ENCODE measurements at regions not wholly inside any gene's neighbourhood (a gene's known extent, or its start where the extent isn't known, plus 50 kb on each side); places are given as distances from the start of the nearest gene placed in this dataset.

DNA sequence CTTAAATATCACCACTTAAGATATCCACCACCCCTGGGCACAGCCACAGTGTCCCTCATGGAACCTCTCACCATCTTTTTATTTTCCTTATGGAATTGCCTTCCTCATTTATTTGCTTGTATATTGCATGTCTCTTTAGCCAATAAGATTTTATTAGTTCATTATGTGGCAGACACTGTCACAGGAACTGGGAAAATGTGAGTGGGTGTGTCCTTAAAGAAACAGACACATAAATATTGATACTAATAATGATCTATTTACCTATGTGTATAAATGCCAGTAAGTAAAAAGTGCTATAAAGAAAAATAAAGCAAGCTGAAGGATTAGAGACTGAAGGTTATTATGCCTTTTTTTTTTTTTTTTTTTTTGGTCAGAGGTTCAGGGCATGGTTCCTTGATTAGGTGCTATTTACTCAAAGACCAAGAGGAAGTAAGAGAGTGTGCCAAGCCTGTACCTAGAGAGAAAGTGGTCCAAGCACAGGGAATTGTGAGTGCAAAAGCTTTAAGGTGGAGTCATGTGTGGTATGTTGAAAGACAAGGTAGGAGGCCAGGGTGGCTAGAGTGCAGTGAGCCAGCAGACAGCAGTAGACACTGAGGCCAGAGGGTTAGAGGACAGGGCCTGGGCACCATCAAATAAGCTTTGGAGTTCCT is 589.0 kb downstream of the USP25 start:
- no peaks in the 10 kb centered on the region for H3K36me3 ChIP-seq
- no peak overlapping the region for H3K4me3 ChIP-seq (ENCODE audit: low read depth, low read length)
- H3K9me3 ChIP-seq (ENCODE audit: severe bottlenecking) = no peaks in the 10 kb centered on the region
- TF ChIP-seq, protein P1, sequence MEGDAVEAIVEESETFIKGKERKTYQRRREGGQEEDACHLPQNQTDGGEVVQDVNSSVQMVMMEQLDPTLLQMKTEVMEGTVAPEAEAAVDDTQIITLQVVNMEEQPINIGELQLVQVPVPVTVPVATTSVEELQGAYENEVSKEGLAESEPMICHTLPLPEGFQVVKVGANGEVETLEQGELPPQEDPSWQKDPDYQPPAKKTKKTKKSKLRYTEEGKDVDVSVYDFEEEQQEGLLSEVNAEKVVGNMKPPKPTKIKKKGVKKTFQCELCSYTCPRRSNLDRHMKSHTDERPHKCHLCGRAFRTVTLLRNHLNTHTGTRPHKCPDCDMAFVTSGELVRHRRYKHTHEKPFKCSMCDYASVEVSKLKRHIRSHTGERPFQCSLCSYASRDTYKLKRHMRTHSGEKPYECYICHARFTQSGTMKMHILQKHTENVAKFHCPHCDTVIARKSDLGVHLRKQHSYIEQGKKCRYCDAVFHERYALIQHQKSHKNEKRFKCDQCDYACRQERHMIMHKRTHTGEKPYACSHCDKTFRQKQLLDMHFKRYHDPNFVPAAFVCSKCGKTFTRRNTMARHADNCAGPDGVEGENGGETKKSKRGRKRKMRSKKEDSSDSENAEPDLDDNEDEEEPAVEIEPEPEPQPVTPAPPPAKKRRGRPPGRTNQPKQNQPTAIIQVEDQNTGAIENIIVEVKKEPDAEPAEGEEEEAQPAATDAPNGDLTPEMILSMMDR (IDR thresholded peaks at IDR 0.05; ENCODE audit: low read depth, low read length) = no peak
- H3K27ac ChIP-seq = no peak overlapping the region
- no peaks in the 10 kb centered on the region for H3K27me3 ChIP-seq (ENCODE audit: insufficient read depth, low read depth, severe bottlenecking)
- DNase-seq = no peak

DNA sequence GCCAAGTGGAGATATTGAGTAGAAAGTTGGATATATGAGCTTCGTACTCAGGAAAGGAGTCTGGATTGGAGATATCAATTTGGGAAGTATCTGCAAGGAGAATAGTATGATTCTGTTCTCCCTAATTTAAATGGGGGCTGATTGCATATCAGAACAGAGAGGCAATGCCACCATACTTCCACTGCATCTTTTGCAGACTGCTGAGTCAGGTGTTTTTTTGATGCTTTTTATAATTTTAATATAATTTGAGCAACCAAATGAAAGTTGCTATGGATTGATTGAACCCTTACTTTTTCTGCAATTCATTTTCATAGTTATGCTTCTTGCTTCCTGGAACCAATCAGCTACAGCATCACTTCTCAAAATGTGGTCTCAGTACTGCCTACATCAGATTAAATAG is 590.3 kb downstream of the USP25 start:
- no peak for DNase-seq
- Histone ChIP-seq H3K9me3 (ENCODE audit: severe bottlenecking) (no peaks in the 10 kb centered on the region), H3K27ac (no peak overlapping the region), H3K36me3 (no peaks in the 10 kb centered on the region), H3K4me3 (ENCODE audit: low read depth, low read length) (no peak overlapping the region), H3K27me3 (ENCODE audit: insufficient read depth, low read depth, severe bottlenecking) (no peaks in the 10 kb centered on the region)
- TF ChIP-seq, protein P1 (IDR thresholded peaks at IDR 0.05; ENCODE audit: low read depth, low read length) = no peak

DNA sequence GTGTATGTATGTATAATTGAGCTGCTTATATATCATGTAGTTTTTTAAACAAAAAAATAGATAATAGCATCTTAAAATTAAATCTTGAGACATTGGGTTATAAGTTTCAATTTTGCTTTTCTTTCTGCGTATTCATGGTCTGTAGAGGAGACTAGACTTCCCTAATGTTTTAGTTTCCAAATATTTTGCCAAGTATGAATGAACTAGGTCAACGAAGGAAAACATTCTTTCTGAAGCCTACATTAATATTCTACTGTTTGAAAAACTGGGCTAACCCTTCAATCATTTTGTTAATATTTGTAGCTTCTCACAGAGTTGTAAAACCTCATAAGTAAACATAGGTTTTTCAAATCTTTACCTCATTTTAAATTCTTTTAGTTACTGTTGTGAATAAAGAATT is 592.7 kb downstream of the USP25 start:
- Histone ChIP-seq H3K9me3 (ENCODE audit: severe bottlenecking) (no peaks in the 10 kb centered on the region), H3K4me3 (ENCODE audit: low read depth, low read length) (no peak overlapping the region), H3K36me3 (no peaks in the 10 kb centered on the region), H3K27ac (no peak overlapping the region), H3K27me3 (ENCODE audit: insufficient read depth, low read depth, severe bottlenecking) (no peaks in the 10 kb centered on the region)
- TF ChIP-seq, protein P1 (IDR thresholded peaks at IDR 0.05; ENCODE audit: low read depth, low read length) = no peak
- DNase-seq = no peak

DNA sequence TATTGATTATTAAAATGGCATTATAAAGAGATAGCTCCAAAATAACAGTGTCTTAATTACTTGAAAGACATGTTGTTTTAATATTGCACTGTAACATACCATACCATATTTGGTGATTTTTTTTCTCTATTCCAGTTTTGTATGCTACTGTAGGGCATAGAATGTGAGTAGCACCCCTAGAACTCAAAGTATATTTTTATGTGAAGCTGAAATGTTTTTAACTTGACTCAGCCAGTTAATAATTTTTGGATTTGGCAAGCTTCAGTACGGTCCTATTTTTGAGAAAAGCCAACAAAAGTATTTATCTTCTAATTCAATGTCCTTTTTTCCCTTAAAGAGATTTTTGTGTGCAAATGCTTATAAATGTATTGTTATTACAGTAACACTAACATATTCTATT is 593.8 kb downstream of the USP25 start:
- H3K4me3 ChIP-seq (ENCODE audit: low read depth, low read length) = no peak overlapping the region
- TF ChIP-seq, protein P1 (IDR thresholded peaks at IDR 0.05; ENCODE audit: low read depth, low read length) = no peak
- no peaks in the 10 kb centered on the region for H3K36me3 ChIP-seq

DNA sequence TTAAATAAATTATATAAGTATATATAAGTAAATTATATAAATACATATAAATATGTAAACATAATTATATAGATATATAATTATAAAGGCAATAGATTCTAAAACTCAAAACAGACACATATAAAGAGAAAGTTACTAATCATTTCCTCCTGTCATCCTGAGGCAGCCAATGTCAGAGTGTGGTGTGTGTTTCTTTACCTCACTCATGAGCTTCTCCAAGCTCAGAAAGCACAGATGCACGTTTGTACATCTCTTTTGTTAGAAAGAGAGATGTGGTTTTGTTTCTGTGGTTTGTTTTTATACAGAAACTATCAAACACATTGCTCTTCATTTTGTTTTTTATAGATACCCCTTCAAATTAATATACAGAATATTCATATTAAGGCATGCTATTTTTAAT is 594.8 kb downstream of the USP25 start:
- H3K36me3 ChIP-seq = no peaks in the 10 kb centered on the region
- no peak overlapping the region for H3K4me3 ChIP-seq (ENCODE audit: low read depth, low read length)
- H3K27me3 ChIP-seq (ENCODE audit: insufficient read depth, low read depth, severe bottlenecking) = no peaks in the 10 kb centered on the region
- no peak for DNase-seq
- no peak overlapping the region for H3K27ac ChIP-seq
- TF ChIP-seq, protein P1 (IDR thresholded peaks at IDR 0.05; ENCODE audit: low read depth, low read length) = no peak
- H3K9me3 ChIP-seq (ENCODE audit: severe bottlenecking) = no peaks in the 10 kb centered on the region

More for the DNA sequence above, 593.8 kb downstream of the USP25 start:
- DNase-seq = no peak
- no peaks in the 10 kb centered on the region for H3K27me3 ChIP-seq (ENCODE audit: insufficient read depth, low read depth, severe bottlenecking)
- no peak overlapping the region for H3K27ac ChIP-seq
- no peaks in the 10 kb centered on the region for H3K9me3 ChIP-seq (ENCODE audit: severe bottlenecking)
